Stimulated activated CD8-positive, alpha-beta memory T cell treated with anti-CD3 and anti-CD28 coated beads, Interleukin-4, amount 100 ng/mL, for 48 hours (primary cell): ENCODE measurements at regions not wholly inside any gene's neighbourhood (a gene's known extent, or its start where the extent isn't known, plus 50 kb on each side); places are given as distances from the start of the nearest gene placed in this dataset.
A peak's percentile ranks its signal among the peaks of the same experiment; 100 is the strongest.

ENCODE experiments used
- DNase-seq: peaks from one replicate; pipeline ENCODE4 v3.0.0-alpha.2; 2020

GRCh38 chr6:110033101-110033500 is 55.0 kb downstream of the GPR6 start:
- no peak for DNase-seq

GRCh38 chr6:110033749-110034666 is 55.9 kb downstream of the GPR6 start:
- DNase-seq, result no peak

- no peak for DNase-seq
Measured at GRCh38 chr6:110034667-110035036, 56.5 kb downstream of the GPR6 start.

- DNase-seq, result no peak
Measured at GRCh38 chr6:110035321-110035720, 57.2 kb downstream of the GPR6 start.

GRCh38 chr6:110036408-110037302 is 58.5 kb downstream of the GPR6 start:
- DNase-seq, result no peak

GRCh38 chr6:110037726-110038295 is 59.7 kb downstream of the GPR6 start:
- DNase-seq, result no peak

- DNase-seq, result peak; percentile 86
Measured at GRCh38 chr6:110039364-110039980, 61.4 kb downstream of the GPR6 start.

GRCh38 chr6:110039981-110040383 is 61.9 kb downstream of the GPR6 start:
- DNase-seq, result peak; percentile 52

GRCh38 chr6:110040716-110041115 is 62.6 kb downstream of the GPR6 start:
- DNase-seq, result no peak

- DNase-seq, result no peak
Measured at GRCh38 chr6:110041126-110041525, 63.0 kb downstream of the GPR6 start.

- no peak for DNase-seq
Measured at GRCh38 chr6:110041830-110042229, 63.7 kb downstream of the GPR6 start.

GRCh38 chr6:110042670-110043296 is 64.7 kb downstream of the GPR6 start:
- DNase-seq, result no peak

GRCh38 chr6:110043366-110043994 is 65.4 kb downstream of the GPR6 start:
- no peak for DNase-seq

GRCh38 chr6:110044096-110044495 is 66.0 kb downstream of the GPR6 start:
- DNase-seq, result no peak

GRCh38 chr6:110044622-110045021 is 66.5 kb downstream of the GPR6 start:
- no peak for DNase-seq

GRCh38 chr6:110048221-110048875 is 70.2 kb downstream of the GPR6 start:
- no peak for DNase-seq

GRCh38 chr6:110049696-110050439 is 71.8 kb downstream of the GPR6 start:
- no peak for DNase-seq
